RCC 7860 (cell line): ENCODE measurements at regions not wholly inside any gene's neighbourhood (a gene's known extent, or its start where the extent isn't known, plus 50 kb on each side); places are given as distances from the start of the nearest gene placed in this dataset.
A peak's percentile ranks its signal among the peaks of the same experiment; 100 is the strongest.
"Not testable (repeated sequence)": the region's sequence is repeated elsewhere in the genome, so short reads cannot be mapped to it uniquely, and the experiment has no call there.

ENCODE experiments used
- DNase-seq: peaks from one replicate; pipeline ENCODE4 v3.0.0-alpha.2; 2015; ENCODE audit warnings: low spot score
- FAIRE-seq: peaks from 2 replicates; lab custom pipeline; 2012; peaks lifted over from hg19 to GRCh38; lab: Jason Lieb, UNC

GRCh38 chr12:8389296-8389695, 66.5 kb upstream of the CLEC6A start:
- DNase-seq, FAIRE-seq: not testable (repeated sequence)

- FAIRE-seq: not testable (repeated sequence)
- peak; percentile 5 for DNase-seq
Observed at GRCh38 chr12:8390001-8390777, 65.6 kb upstream of the CLEC6A start.

- not testable (repeated sequence) for FAIRE-seq
- peak; percentile 4 for DNase-seq
Observed at GRCh38 chr12:8396225-8397071, 59.3 kb upstream of the CLEC6A start.

- not testable (repeated sequence) for DNase-seq, FAIRE-seq
Observed at GRCh38 chr12:8397378-8397777, 58.4 kb upstream of the CLEC6A start.

- not testable (repeated sequence) for FAIRE-seq, DNase-seq
Observed at GRCh38 chr12:8399496-8400034, 56.2 kb upstream of the CLEC6A start.

GRCh38 chr12:8403834-8404233, 51.9 kb upstream of the CLEC6A start:
- not testable (repeated sequence) for FAIRE-seq, DNase-seq

GRCh38 chr12:8404341-8404740, 51.4 kb upstream of the CLEC6A start:
- FAIRE-seq, DNase-seq: not testable (repeated sequence)
